GM19239 (cell line): ENCODE measurements at regions not wholly inside any gene's neighbourhood (a gene's known extent, or its start where the extent isn't known, plus 50 kb on each side); places are given as distances from the start of the nearest gene placed in this dataset.
"Not testable (repeated sequence)": the region's sequence is repeated elsewhere in the genome, so short reads cannot be mapped to it uniquely, and the experiment has no call there.

Experiments used
- DNase-seq: peaks from one replicate; pipeline ENCODE4 v3.0.0; 2011; ENCODE audit warnings: low spot score; ENCODE audit not compliant: insufficient read length
- FAIRE-seq: peaks from 2 replicates; lab custom pipeline; 2011; peaks lifted over from hg19 to GRCh38; lab: Jason Lieb, UNC

GRCh38 chr18:60873708-60874107, 459.5 kb upstream of the CDH20 start:
- FAIRE-seq: no peak
- DNase-seq: no peak

GRCh38 chr18:60875957-60876507, 457.2 kb upstream of the CDH20 start:
- no peak for FAIRE-seq
- DNase-seq: no peak

GRCh38 chr18:60880184-60880583, 453.0 kb upstream of the CDH20 start:
- FAIRE-seq: no peak
- no peak for DNase-seq

GRCh38 chr18:60883587-60883986, 449.6 kb upstream of the CDH20 start:
- no peak for FAIRE-seq
- DNase-seq: no peak

- FAIRE-seq (no peak), DNase-seq (no peak)
Measured at GRCh38 chr18:60888071-60888624, 445.1 kb upstream of the CDH20 start.

GRCh38 chr18:60889442-60889841, 443.8 kb upstream of the CDH20 start:
- no peak for FAIRE-seq

GRCh38 chr18:60891936-60892335, 441.3 kb upstream of the CDH20 start:
- FAIRE-seq: no peak
- DNase-seq: no peak

More at GRCh38 chr18:60889442-60889841, 443.8 kb upstream of the CDH20 start:
- no peak for DNase-seq

GRCh38 chr18:60892441-60892840, 440.8 kb upstream of the CDH20 start:
- no peak for DNase-seq
- FAIRE-seq: no peak

- no peak for DNase-seq
- FAIRE-seq: no peak
Measured at GRCh38 chr18:60892855-60893254, 440.4 kb upstream of the CDH20 start.

GRCh38 chr18:60893355-60894097, 439.7 kb upstream of the CDH20 start:
- no peak for FAIRE-seq
- DNase-seq: no peak

GRCh38 chr18:60894254-60894945, 438.8 kb upstream of the CDH20 start:
- DNase-seq (no peak), FAIRE-seq (no peak)

GRCh38 chr18:60895181-60895580, 438.0 kb upstream of the CDH20 start:
- no peak for DNase-seq
- no peak for FAIRE-seq

- no peak for FAIRE-seq
- DNase-seq: no peak
Measured at GRCh38 chr18:60898111-60898510, 435.1 kb upstream of the CDH20 start.

- FAIRE-seq (no peak), DNase-seq (no peak)
Measured at GRCh38 chr18:60905699-60906098, 427.5 kb upstream of the CDH20 start.

GRCh38 chr18:60910534-60910933, 422.7 kb upstream of the CDH20 start:
- no peak for FAIRE-seq

GRCh38 chr18:60911504-60911903, 421.7 kb upstream of the CDH20 start:
- FAIRE-seq: no peak
- no peak for DNase-seq

More at GRCh38 chr18:60910534-60910933, 422.7 kb upstream of the CDH20 start:
- DNase-seq: no peak

- FAIRE-seq: no peak
- no peak for DNase-seq
Measured at GRCh38 chr18:60915160-60915559, 418.1 kb upstream of the CDH20 start.

- DNase-seq, FAIRE-seq: not testable (repeated sequence)
Measured at GRCh38 chr18:60918862-60919261, 414.4 kb upstream of the CDH20 start.

- FAIRE-seq (no peak), DNase-seq (no peak)
Measured at GRCh38 chr18:60925892-60926291, 407.3 kb upstream of the CDH20 start.

- FAIRE-seq: no peak
- DNase-seq: no peak
Measured at GRCh38 chr18:60929966-60930365, 403.3 kb upstream of the CDH20 start.
